RWPE2 (cell line): ENCODE measurements at regions not wholly inside any gene's neighbourhood (a gene's known extent, or its start where the extent isn't known, plus 50 kb on each side); places are given as distances from the start of the nearest gene placed in this dataset.

Experiments used
- ATAC-seq: fragments of 200-7000 bp; cut with Tn5 transposase; 3 replicates; pipeline ENCODE4 v1.9.1; 2021; ENCODE audit warnings: low read depth
- DNase-seq: peaks from one replicate; pipeline ENCODE4 v3.0.0-alpha.2; 2020; ENCODE audit warnings: low spot score
- H3K27ac ChIP-seq: fragments of 450-650 bp; 2 replicates; pipeline ENCODE4 v1.5.1; 2017; ENCODE audit warnings: mild to moderate bottlenecking; ENCODE audit not compliant: poor library complexity, severe bottlenecking
- H3K27me3 ChIP-seq: fragments of 250-450 bp; sonication (Bioruptor Pico); 2 replicates; pipeline ENCODE4 v1.5.1; 2021; ENCODE audit warnings: mild to moderate bottlenecking, moderate library complexity; ENCODE audit not compliant: insufficient read depth, poor library complexity, severe bottlenecking
- H3K36me3 ChIP-seq: fragments of 250-450 bp; sonication (Bioruptor Pico); 2 replicates; pipeline ENCODE4 v1.5.1; 2020; ENCODE audit warnings: low read depth, mild to moderate bottlenecking, moderate library complexity
- H3K4me1 ChIP-seq: fragments of 250-450 bp; sonication (Bioruptor Pico); 2 replicates; pipeline ENCODE4 v1.5.1; 2021; ENCODE audit warnings: mild to moderate bottlenecking, moderate library complexity; ENCODE audit not compliant: insufficient read depth, poor library complexity, severe bottlenecking
- H3K4me3 ChIP-seq: fragments of 250-450 bp; sonication (Bioruptor Pico); 2 replicates; pipeline ENCODE4 v1.5.1; 2021; ENCODE audit warnings: mild to moderate bottlenecking, moderate library complexity; ENCODE audit not compliant: severe bottlenecking
- H3K9me3 ChIP-seq: fragments of 250-450 bp; sonication (Bioruptor Pico); 2 replicates; pipeline ENCODE4 v1.5.1; 2021; ENCODE audit warnings: mild to moderate bottlenecking, moderate library complexity; ENCODE audit not compliant: severe bottlenecking
- TF ChIP-seq, protein P1 (sequence below): fragments of 450-650 bp; IDR thresholded peaks from one replicate; pipeline ENCODE4 v1.5.1; 2017; ENCODE audit warnings: mild to moderate bottlenecking, moderate library complexity; ENCODE audit not compliant: poor library complexity, severe bottlenecking

DNA sequence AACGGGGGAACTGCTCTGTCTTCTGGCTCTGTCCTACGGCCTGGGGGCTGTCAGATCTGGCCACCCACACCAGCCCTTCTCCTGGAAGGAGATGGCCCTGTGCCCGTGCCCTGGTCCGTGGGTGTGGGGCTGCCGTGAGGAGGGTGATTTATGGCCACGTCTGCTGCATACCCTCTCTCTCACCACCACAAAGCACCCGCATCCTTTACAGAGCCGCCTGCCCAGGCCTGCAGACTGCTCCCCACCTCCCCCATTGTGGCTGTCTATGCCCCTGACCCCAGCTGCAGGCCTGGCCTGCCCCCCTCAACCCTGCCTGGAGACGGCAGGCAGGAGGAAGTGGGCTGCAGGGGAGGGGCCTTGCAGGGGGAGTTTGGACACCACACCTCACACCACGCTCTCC lies 72.7 kb upstream of the GATA5 start:
- H3K36me3 ChIP-seq: no peaks in the 10 kb centered on the region
- peaks cover 2% of the 10 kb centered on the region for H3K9me3 ChIP-seq
- TF ChIP-seq, protein P1, sequence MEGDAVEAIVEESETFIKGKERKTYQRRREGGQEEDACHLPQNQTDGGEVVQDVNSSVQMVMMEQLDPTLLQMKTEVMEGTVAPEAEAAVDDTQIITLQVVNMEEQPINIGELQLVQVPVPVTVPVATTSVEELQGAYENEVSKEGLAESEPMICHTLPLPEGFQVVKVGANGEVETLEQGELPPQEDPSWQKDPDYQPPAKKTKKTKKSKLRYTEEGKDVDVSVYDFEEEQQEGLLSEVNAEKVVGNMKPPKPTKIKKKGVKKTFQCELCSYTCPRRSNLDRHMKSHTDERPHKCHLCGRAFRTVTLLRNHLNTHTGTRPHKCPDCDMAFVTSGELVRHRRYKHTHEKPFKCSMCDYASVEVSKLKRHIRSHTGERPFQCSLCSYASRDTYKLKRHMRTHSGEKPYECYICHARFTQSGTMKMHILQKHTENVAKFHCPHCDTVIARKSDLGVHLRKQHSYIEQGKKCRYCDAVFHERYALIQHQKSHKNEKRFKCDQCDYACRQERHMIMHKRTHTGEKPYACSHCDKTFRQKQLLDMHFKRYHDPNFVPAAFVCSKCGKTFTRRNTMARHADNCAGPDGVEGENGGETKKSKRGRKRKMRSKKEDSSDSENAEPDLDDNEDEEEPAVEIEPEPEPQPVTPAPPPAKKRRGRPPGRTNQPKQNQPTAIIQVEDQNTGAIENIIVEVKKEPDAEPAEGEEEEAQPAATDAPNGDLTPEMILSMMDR: no peak
- H3K4me1 ChIP-seq: no peaks in the 10 kb centered on the region
- ATAC-seq (no peak), DNase-seq (no peak)
- no peak overlapping the region for H3K27ac ChIP-seq
- H3K4me3 ChIP-seq: no peak overlapping the region
- H3K27me3 ChIP-seq: peaks cover 61% of the 10 kb centered on the region

DNA sequence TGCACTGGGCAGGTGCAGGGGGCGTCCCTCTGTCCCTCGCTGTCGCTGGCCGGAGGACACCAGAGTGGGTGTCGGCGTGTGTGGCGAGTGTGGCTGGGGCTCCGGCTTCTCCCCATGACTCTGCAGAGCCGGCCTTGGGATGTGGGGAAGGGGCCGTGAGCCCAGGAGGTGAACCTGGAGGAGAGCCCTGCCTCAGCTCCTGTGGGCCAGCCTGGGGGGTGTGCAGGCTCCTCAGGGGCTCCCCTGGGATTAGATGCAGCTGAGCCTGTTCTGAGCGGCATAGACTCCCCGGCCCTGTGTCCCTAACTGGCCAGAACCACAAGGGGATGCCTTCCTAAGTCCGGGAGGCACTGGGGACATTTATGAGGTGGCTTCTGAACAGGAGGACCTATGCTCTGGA lies 73.2 kb upstream of the GATA5 start:
- ATAC-seq: no peak
- peaks cover 67% of the 10 kb centered on the region for H3K27me3 ChIP-seq
- peaks cover 2% of the 10 kb centered on the region for H3K9me3 ChIP-seq
- H3K36me3 ChIP-seq: no peaks in the 10 kb centered on the region
- H3K4me1 ChIP-seq: no peaks in the 10 kb centered on the region
- no peak for DNase-seq
- TF ChIP-seq, protein P1: no peak
- no peak overlapping the region for H3K27ac ChIP-seq
- H3K4me3 ChIP-seq: no peak overlapping the region

DNA sequence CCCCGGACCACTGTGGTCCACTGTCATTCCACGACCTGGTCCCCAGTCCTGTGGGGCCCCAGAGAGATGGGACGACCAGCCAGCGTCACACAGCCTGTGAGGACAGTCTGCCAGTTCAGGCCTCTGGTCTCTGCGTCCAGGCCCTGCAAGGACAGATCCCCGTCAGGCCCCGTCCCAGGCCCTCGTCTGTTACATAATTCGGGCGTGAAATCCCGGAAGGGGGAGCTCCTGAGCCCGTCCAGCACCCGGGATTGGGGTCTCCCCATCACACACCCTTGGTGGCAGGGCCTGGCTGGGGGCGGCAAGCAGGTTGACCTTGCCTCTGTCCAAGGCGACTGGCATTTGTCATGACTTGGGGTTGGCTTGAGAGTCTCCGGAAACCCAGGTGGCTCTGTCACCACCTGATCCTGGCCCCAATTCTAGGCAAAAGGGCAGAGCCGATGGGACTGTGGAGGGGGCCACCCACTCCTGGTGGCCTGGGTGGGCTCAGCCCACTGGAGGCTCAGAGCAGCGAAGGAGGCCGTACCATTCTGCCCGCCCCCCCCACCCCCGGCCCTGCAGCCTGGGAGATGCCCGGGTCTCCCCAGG lies 73.8 kb upstream of the GATA5 start:
- no peak for DNase-seq
- Histone ChIP-seq H3K4me3 (no peak overlapping the region), H3K27me3 (peaks cover 73% of the 10 kb centered on the region), H3K4me1 (no peaks in the 10 kb centered on the region), H3K9me3 (peaks cover under 1% of the 10 kb centered on the region), H3K27ac (no peak overlapping the region), H3K36me3 (no peaks in the 10 kb centered on the region)
- TF ChIP-seq, protein P1: no peak
- no peak for ATAC-seq

DNA sequence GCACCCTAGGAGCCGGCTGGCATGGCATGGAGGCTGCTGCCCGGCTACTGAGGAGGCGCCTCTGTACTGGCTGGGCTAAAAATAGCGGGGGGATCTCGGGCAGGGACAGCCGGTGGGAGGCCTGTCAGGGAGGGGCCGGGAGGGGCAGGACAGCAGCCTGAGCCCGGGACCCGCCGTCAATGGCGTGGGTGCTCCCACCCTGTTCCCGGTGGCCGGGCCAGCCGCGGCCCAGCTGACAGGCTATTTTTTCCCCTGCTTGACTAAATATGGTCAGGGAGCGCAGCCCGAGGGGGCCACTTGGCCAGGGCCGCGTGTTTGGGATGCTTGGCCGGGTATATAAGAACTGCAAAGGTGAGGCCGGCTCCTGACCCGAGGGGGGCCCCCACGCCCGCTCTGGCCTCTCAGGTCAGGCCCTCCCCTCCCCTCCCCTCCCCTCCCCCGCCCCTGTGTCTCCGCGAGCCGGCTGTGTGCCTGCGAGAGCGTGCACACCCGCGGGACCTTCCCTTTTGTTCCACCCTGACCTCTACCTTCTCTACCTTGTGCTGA lies 74.4 kb upstream of the GATA5 start:
- DNase-seq (no peak), ATAC-seq (no peak)
- TF ChIP-seq, protein P1: no peak
- Histone ChIP-seq H3K36me3 (no peaks in the 10 kb centered on the region), H3K4me3 (no peak overlapping the region), H3K9me3 (no peaks in the 10 kb centered on the region), H3K4me1 (no peaks in the 10 kb centered on the region), H3K27ac (no peak overlapping the region), H3K27me3 (peaks cover 78% of the 10 kb centered on the region)

DNA sequence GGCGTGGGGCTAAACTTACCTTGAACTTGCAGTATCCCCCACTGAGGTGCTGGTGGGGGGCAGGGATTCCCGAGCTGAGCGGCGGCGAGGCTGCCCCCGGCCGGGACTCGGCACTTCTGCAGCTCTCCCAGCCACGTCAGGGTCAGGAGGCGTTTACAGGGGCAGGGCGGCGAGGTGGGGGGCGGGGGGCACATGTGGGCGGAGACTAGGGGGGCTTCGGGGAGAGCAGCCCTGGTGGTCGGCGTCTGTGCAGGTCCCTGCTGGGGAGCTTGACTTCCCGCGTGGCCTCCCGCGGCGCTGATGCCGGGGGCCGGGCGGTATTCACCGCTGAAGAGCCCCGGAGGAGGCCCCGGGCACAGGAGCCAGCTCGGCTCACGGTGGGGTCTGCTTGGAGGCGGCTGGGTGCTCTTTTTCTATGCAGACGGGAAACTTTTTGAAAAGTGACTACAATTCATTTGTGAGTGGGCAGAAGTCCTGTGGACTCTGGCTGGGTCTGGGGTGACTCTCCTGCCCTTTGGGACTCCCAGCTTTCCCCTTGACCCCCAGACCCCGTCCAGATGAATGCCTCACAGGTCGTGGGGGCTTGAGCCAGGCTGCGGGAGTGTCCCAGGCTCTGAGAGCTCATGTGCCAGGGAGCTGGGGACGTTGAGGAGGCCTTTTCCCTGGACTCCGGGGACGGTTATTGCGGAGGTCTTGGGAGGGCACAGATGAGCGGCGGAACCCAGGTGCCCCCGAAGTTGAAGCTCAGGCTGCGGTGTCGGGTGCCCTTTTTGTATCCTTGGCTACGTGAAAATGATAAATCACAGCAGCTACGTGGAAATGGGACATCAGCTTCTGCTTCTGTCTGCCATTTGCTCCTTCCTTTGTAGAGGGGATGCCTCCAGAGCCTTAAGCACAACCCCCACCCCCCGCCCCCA lies 75.9 kb upstream of the GATA5 start:
- no peak overlapping the region for H3K4me3 ChIP-seq
- no peaks in the 10 kb centered on the region for H3K9me3 ChIP-seq
- H3K4me1 ChIP-seq: no peaks in the 10 kb centered on the region
- DNase-seq (no peak), ATAC-seq (no peak)
- H3K27me3 ChIP-seq: peaks cover 93% of the 10 kb centered on the region
- no peak overlapping the region for H3K27ac ChIP-seq
- no peaks in the 10 kb centered on the region for H3K36me3 ChIP-seq
- TF ChIP-seq, protein P1: no peak
